A549 (cell line): ENCODE measurements at regions not wholly inside any gene's neighbourhood (a gene's known extent, or its start where the extent isn't known, plus 50 kb on each side); places are given as distances from the start of the nearest gene placed in this dataset.

Experiments
- ATAC-seq, 2 experiments: fragments of 200-7000 bp in 1 of 2; fragments of >200 bp in 1 of 2; cut with Nextera tagmentation in 1 of 2; cut with Tn5 transposase in 1 of 2; 3 replicates each; pipeline versions ENCODE4 v1.8.0 to v1.9.1; 2018 to 2020; ENCODE audit warnings: mild to moderate bottlenecking in 1 of 2, moderate library complexity in 1 of 2
- CTCF ChIA-PET: fragments of 300-600 bp; sonication (Branson Sonifier 250); formaldehyde crosslinking; extraction: SDS; loops from one replicate; lab custom pipeline; 2021; ENCODE audit warnings: antibody characterized with exemption, inconsistent platforms; lab: Yijun Ruan, JAX
- POLR2A ChIA-PET: fragments of 350-600 bp; formaldehyde crosslinking; extraction: SDS; loops from one replicate; lab custom pipeline; 2021; ENCODE audit warnings: antibody characterized with exemption, inconsistent platforms; lab: Yijun Ruan, JAX
- DNase-seq, 2 experiments: peaks; one replicate each; pipeline versions ENCODE4 v3.0.0 to v3.0.0-alpha.2; 2011 to 2016; ENCODE audit warnings: low read depth in 1 of 2, low spot score in 1 of 2
- FAIRE-seq: peaks from 2 replicates; lab custom pipeline; 2011; peaks lifted over from hg19 to GRCh38; lab: Jason Lieb, UNC
- H3K27ac ChIP-seq, 2 experiments: fragments of >200 bp; sonication (Bioruptor Twin); formaldehyde crosslinking; 3 replicates each; pipeline ENCODE4 v1.5.1; 2016 to 2017
- H3K4me1 ChIP-seq: fragments of >200 bp; sonication (Bioruptor Twin); formaldehyde crosslinking; 3 replicates; pipeline ENCODE4 v1.6.1; 2016
- H3K4me2 ChIP-seq: fragments of >200 bp; sonication (Bioruptor Twin); formaldehyde crosslinking; 3 replicates; pipeline ENCODE4 v1.6.1; 2016
- H3K4me3 ChIP-seq: fragments of >200 bp; sonication (Bioruptor Twin); formaldehyde crosslinking; 3 replicates; pipeline ENCODE4 v1.5.1; 2016
- H3K9me3 ChIP-seq: fragments of >200 bp; sonication (Bioruptor Twin); formaldehyde crosslinking; 3 replicates; pipeline ENCODE4 v1.6.1; 2016
- ATOH8 ChIP-seq: fragments of 250-450 bp; sonication (Bioruptor Pico); IDR thresholded peaks from 2 replicates; pipeline ENCODE4 v1.5.0; 2020; ENCODE audit warnings: low read depth, mild to moderate bottlenecking, moderate library complexity
- CBX8 ChIP-seq: fragments of 200-600 bp; sonication (generic); IDR thresholded peaks from 2 replicates; pipeline ENCODE4 v1.6.1; 2016
- CEBPB ChIP-seq, 2 experiments: fragments of >200 bp in 1 of 2; sonication (Bioruptor Twin) in 1 of 2; formaldehyde crosslinking in 1 of 2; IDR thresholded peaks; 2 replicates each; pipeline ENCODE4 v1.6.1; 2012 to 2016
- ESRRA ChIP-seq: fragments of 150-350 bp; IDR thresholded peaks from 2 replicates; pipeline ENCODE4 v1.6.1; 2014; ENCODE audit warnings: mild to moderate bottlenecking, low read length, borderline replicate concordance
- FOXS1 ChIP-seq: fragments of 250-450 bp; sonication (Bioruptor Pico); IDR thresholded peaks from 2 replicates; pipeline ENCODE4 v1.5.0; 2020; ENCODE audit warnings: mild to moderate bottlenecking, moderate library complexity
- GATA3 ChIP-seq: IDR thresholded peaks from 2 replicates; pipeline ENCODE4 v1.6.1; 2012; ENCODE audit warnings: borderline replicate concordance
- HES2 ChIP-seq: fragments of >200 bp; sonication (Bioruptor Twin); formaldehyde crosslinking; IDR thresholded peaks from 2 replicates; pipeline ENCODE4 v1.6.1; 2016
- HEYL ChIP-seq: fragments of 250-450 bp; sonication (Bioruptor Pico); IDR thresholded peaks from 2 replicates; pipeline ENCODE4 v1.8.0; 2021; ENCODE audit warnings: mild to moderate bottlenecking, moderate library complexity
- HMGXB4 ChIP-seq: fragments of 250-450 bp; sonication (Bioruptor Pico); IDR thresholded peaks from 2 replicates; pipeline ENCODE4 v1.5.0; 2021; ENCODE audit warnings: mild to moderate bottlenecking, moderate library complexity, borderline replicate concordance
- HOXB5 ChIP-seq: fragments of 250-450 bp; sonication (Bioruptor Pico); IDR thresholded peaks from 2 replicates; pipeline ENCODE4 v1.5.0; 2020; ENCODE audit warnings: mild to moderate bottlenecking, moderate library complexity
- JUNB ChIP-seq: fragments of >200 bp; sonication (Bioruptor Twin); formaldehyde crosslinking; IDR thresholded peaks from 2 replicates; pipeline ENCODE4 v1.6.1; 2016
- MYC ChIP-seq: IDR thresholded peaks from 2 replicates; pipeline ENCODE4 v1.6.1; 2012; ENCODE audit warnings: mild to moderate bottlenecking, inconsistent platforms, low read length, improper control_type of control experiment, borderline replicate concordance
- NFE2L2 ChIP-seq: fragments of 150-350 bp; conservative IDR thresholded peaks from 2 replicates; pipeline ENCODE4 v1.6.1; 2014; ENCODE audit warnings: low read length
- POLR2AphosphoS2 ChIP-seq: conservative IDR thresholded peaks from 2 replicates; pipeline ENCODE4 v1.6.1; 2012; ENCODE audit warnings: low read length, improper control_type of control experiment, inconsistent platforms
- RARB ChIP-seq: fragments of 250-450 bp; sonication (Bioruptor Pico); IDR thresholded peaks from 2 replicates; pipeline ENCODE4 v1.8.0; 2021; ENCODE audit warnings: mild to moderate bottlenecking, moderate library complexity
- REST ChIP-seq: fragments of 200-600 bp; sonication (generic); IDR thresholded peaks from 2 replicates; pipeline ENCODE4 v1.6.1; 2016; ENCODE audit warnings: antibody characterized with exemption, mild to moderate bottlenecking, moderate library complexity
- SMC3 ChIP-seq: fragments of >200 bp; sonication (Bioruptor Twin); formaldehyde crosslinking; IDR thresholded peaks from 3 replicates; pipeline ENCODE4 v1.6.1; 2018; ENCODE audit warnings: inconsistent platforms
- USF2 ChIP-seq: fragments of 450-650 bp; IDR thresholded peaks from 2 replicates; pipeline ENCODE4 v1.6.1; 2014; ENCODE audit warnings: antibody characterized with exemption
- ZFP36 ChIP-seq: fragments of 450-650 bp; IDR thresholded peaks from 2 replicates; pipeline ENCODE4 v1.6.1; 2014; ENCODE audit warnings: borderline replicate concordance; ENCODE audit not compliant: partially characterized antibody
- WGBS: methylation state at CpG from one replicate; pipeline ENCODE4 v1.1.6; 2017; ENCODE audit errors: missing lambda C conversion rate; 5-methylcytosine and 5-hydroxymethylcytosine counted together

- Histone ChIP-seq H3K9me3 (no peaks in the 10 kb centered on the region), H3K4me3 (no peak overlapping the region), H3K4me1 (peaks cover 19% of the 10 kb centered on the region), H3K4me2 (no peak overlapping the region), H3K27ac (no peak overlapping the region)
- FAIRE-seq (no peak), DNase-seq (no peak), ATAC-seq (no peak)
- 90% methylated on average over 4 of the region's 4 CpGs for WGBS
- no peak for TF ChIP-seq POLR2AphosphoS2
- TF ChIP-seq ATOH8 = no peak
- TF ChIP-seq GATA3 = no peak
- TF ChIP-seq ZFP36 = no peak
- TF ChIP-seq ESRRA = no peak
- TF ChIP-seq RARB (CRISPR knock-in tag) = no peak
- CTCF ChIA-PET = no interaction called here
- POLR2A ChIA-PET = no interaction called here
Observed at GRCh38 chr3:193841581-193841980, 248.6 kb downstream of the OPA1 start.

- ChIA-PET POLR2A (no interaction called here), CTCF (no interaction called here)
- Histone ChIP-seq H3K4me2 (no peak overlapping the region), H3K9me3 (no peaks in the 10 kb centered on the region), H3K27ac (no peak overlapping the region), H3K4me3 (no peak overlapping the region), H3K4me1 (peaks cover 19% of the 10 kb centered on the region)
- TF ChIP-seq HOXB5 (CRISPR knock-in tag) (no peak), NFE2L2 (no peak), SMC3 (no peak), MYC (no peak)
- no peak for DNase-seq
- FAIRE-seq = no peak
- WGBS = 94% methylated on average over 16 of the region's 16 CpGs
- ATAC-seq = no peak
Observed at GRCh38 chr3:193842029-193842798, 249.2 kb downstream of the OPA1 start.

GRCh38 chr3:193842832-193843473 is 249.9 kb downstream of the OPA1 start:
- peaks cover 19% of the 10 kb centered on the region for H3K4me1 ChIP-seq
- peak overlapping the region; percentile 52 to 71; a peak in 4 of 6 replicates for H3K27ac ChIP-seq
- 88% methylated on average over 12 of the region's 13 CpGs for WGBS
- H3K9me3 ChIP-seq = no peaks in the 10 kb centered on the region
- ATAC-seq (no peak), FAIRE-seq (no peak), DNase-seq (no peak)
- H3K4me3 ChIP-seq = no peak overlapping the region
- TF ChIP-seq HOXB5 (CRISPR knock-in tag) = no peak
- TF ChIP-seq HES2 = no peak
- TF ChIP-seq REST = no peak
- no peak for TF ChIP-seq HEYL
- no peak for TF ChIP-seq HMGXB4 (CRISPR knock-in tag)
- no peak for TF ChIP-seq USF2
- no peak for TF ChIP-seq CEBPB (IDR thresholded peaks at IDR 0.05)
- no peak for TF ChIP-seq FOXS1 (CRISPR knock-in tag)
- TF ChIP-seq JUNB = no peak
- TF ChIP-seq CBX8 = no peak
- no peak overlapping the region; the same call in 2 of the 3 replicates for H3K4me2 ChIP-seq
- CTCF ChIA-PET = interaction anchor here (1.0 kb wide), 1 partner anchor 98 kb away, joined by 3 read pairs; no protein-coding TSS in a partner anchor
- POLR2A ChIA-PET = no interaction called here
